ENCODE measurements at regions not wholly inside any gene's neighbourhood (a gene's known extent, or its start where the extent isn't known, plus 50 kb on each side); places are given as distances from the start of the nearest gene placed in this dataset.

- TF ChIP-seq, protein P1, sequence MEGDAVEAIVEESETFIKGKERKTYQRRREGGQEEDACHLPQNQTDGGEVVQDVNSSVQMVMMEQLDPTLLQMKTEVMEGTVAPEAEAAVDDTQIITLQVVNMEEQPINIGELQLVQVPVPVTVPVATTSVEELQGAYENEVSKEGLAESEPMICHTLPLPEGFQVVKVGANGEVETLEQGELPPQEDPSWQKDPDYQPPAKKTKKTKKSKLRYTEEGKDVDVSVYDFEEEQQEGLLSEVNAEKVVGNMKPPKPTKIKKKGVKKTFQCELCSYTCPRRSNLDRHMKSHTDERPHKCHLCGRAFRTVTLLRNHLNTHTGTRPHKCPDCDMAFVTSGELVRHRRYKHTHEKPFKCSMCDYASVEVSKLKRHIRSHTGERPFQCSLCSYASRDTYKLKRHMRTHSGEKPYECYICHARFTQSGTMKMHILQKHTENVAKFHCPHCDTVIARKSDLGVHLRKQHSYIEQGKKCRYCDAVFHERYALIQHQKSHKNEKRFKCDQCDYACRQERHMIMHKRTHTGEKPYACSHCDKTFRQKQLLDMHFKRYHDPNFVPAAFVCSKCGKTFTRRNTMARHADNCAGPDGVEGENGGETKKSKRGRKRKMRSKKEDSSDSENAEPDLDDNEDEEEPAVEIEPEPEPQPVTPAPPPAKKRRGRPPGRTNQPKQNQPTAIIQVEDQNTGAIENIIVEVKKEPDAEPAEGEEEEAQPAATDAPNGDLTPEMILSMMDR (IDR thresholded peaks at IDR 0.05), result no peak
- no peak for TF ChIP-seq POLR2A (IDR thresholded peaks at IDR 0.05)
These were observed 519.8 kb downstream of the GBA3 start for GRCh38 chr4:23212558-23212957.
